GM12878 (cell line): ENCODE measurements at regions not wholly inside any gene's neighbourhood (a gene's known extent, or its start where the extent isn't known, plus 50 kb on each side); places are given as distances from the start of the nearest gene placed in this dataset.

Experiments
- ATAC-seq: fragments of 200-7000 bp; cut with Tn5 transposase; 3 replicates; pipeline ENCODE4 v1.9.1; 2020; ENCODE audit warnings: mild to moderate bottlenecking, moderate library complexity
- BruUV-seq: library from RNA; stranded (reverse); fragments of 400-500 nt; replicated peaks from 2 replicates; lab custom pipeline; 2021; lab: Mats Ljungman, UMichigan
- CTCF ChIA-PET: fragments of 300-600 bp; sonication (Branson Sonifier 250); formaldehyde crosslinking; extraction: SDS; loops from one replicate; lab custom pipeline; 2021; ENCODE audit warnings: inconsistent platforms; lab: Yijun Ruan, JAX
- POLR2A ChIA-PET: fragments of 350-600 bp; formaldehyde crosslinking; extraction: SDS; loops from one replicate; lab custom pipeline; 2021; ENCODE audit warnings: inconsistent platforms; lab: Charles Lee
- RAD21 ChIA-PET: fragments of 300-600 bp; sonication (Branson Sonifier 250); formaldehyde crosslinking; loops from one replicate; lab custom pipeline; 2023; ENCODE audit warnings: antibody characterized with exemption; ENCODE audit not compliant: unreplicated experiment; lab: Charles Lee
- SMC1A ChIA-PET: fragments of 300-600 bp; sonication (Branson Sonifier 250); formaldehyde crosslinking; loops from one replicate; lab custom pipeline; 2023; ENCODE audit not compliant: unreplicated experiment, uncharacterized antibody; lab: Charles Lee
- DNase-seq: peaks from one replicate; pipeline ENCODE4 v3.0.0-alpha.2; 2011; ENCODE audit warnings: low read depth, low spot score
- FAIRE-seq: peaks from 3 replicates; lab custom pipeline; 2011; peaks lifted over from hg19 to GRCh38; lab: Jason Lieb, UNC
- H2AFZ ChIP-seq: 2 replicates; pipeline ENCODE4 v1.6.0; 2011; ENCODE audit warnings: low read depth, low read length, control low read depth; ENCODE audit not compliant: control insufficient read depth
- H3K27ac ChIP-seq: 2 replicates; pipeline ENCODE4 v1.5.1; 2011; ENCODE audit warnings: control low read depth; ENCODE audit not compliant: control insufficient read depth, insufficient read depth
- H3K27me3 ChIP-seq, 2 experiments: replicated peaks in 1 of 2; 2 replicates each; pipeline versions ENCODE4 v1.6.0 to v1.6.1; 2011; ENCODE audit warnings: low read length in 1 of 2; ENCODE audit not compliant: control insufficient read depth in 2 of 2, insufficient read depth in 2 of 2
- H3K36me3 ChIP-seq, 2 experiments: 2 replicates each; pipeline ENCODE4 v1.5.1; 2011; ENCODE audit warnings: low read length in 1 of 2; ENCODE audit not compliant: control insufficient read depth in 2 of 2, insufficient read depth in 2 of 2
- H3K4me1 ChIP-seq: 2 replicates; pipeline ENCODE4 v1.6.1; 2011; ENCODE audit warnings: mild to moderate bottlenecking, low read length, moderate library complexity, mixed read lengths; ENCODE audit not compliant: control insufficient read depth, insufficient read depth
- H3K4me2 ChIP-seq: 2 replicates; pipeline ENCODE4 v1.6.0; 2011; ENCODE audit warnings: control low read depth; ENCODE audit not compliant: control insufficient read depth, insufficient read depth
- H3K4me3 ChIP-seq: fragments of 200-600 bp; sonication (generic); 2 replicates; pipeline ENCODE4 v1.5.1; 2016
- H3K79me2 ChIP-seq: 2 replicates; pipeline ENCODE4 v1.6.0; 2011; ENCODE audit warnings: low read length; ENCODE audit not compliant: control insufficient read depth, insufficient read depth
- H3K9ac ChIP-seq: 2 replicates; pipeline ENCODE4 v1.8.0; 2011; ENCODE audit warnings: low read length, control low read depth, mixed read lengths; ENCODE audit not compliant: control insufficient read depth, insufficient read depth
- H3K9me3 ChIP-seq: replicated peaks from 3 replicates; pipeline ENCODE4 v1.5.1; 2011; ENCODE audit warnings: mild to moderate bottlenecking, low read length; ENCODE audit not compliant: control insufficient read depth, insufficient read depth
- H4K20me1 ChIP-seq: 2 replicates; pipeline ENCODE4 v1.6.0; 2011; ENCODE audit not compliant: control insufficient read depth, insufficient read depth
- CREM ChIP-seq: IDR thresholded peaks from 2 replicates; pipeline ENCODE4 v1.6.1; 2014; ENCODE audit warnings: antibody characterized with exemption, low read depth
- MAX ChIP-seq: IDR thresholded peaks from 2 replicates; pipeline ENCODE4 v1.6.1; 2012; ENCODE audit warnings: low read depth, low read length, improper control_type of control experiment
- NBN ChIP-seq: fragments of 450-650 bp; IDR thresholded peaks from 2 replicates; pipeline ENCODE4 v1.6.1; 2016
- SMAD5 ChIP-seq: IDR thresholded peaks from 2 replicates; pipeline ENCODE4 v1.6.1; 2016; ENCODE audit warnings: antibody characterized with exemption, low read depth
- WGBS: methylation state at CpG from one replicate; pipeline ENCODE4 v1.1.6; 2016; ENCODE audit warnings: low lambda C conversion rate; ENCODE audit not compliant: insufficient replicate concordance, insufficient coverage; ENCODE audit errors: missing lambda C conversion rate; 5-methylcytosine and 5-hydroxymethylcytosine counted together
- in situ Hi-C: fragments of 300-500 bp; cut with MboI; formaldehyde crosslinking; loops from 9 replicates; pipeline ENCODE4 v1.14.3; 2018; ENCODE audit warnings: mixed read lengths
- intact Hi-C: fragments of 100-400 bp; cut with micrococcal nuclease; formaldehyde crosslinking; loops from one replicate; pipeline ENCODE4 v1.14.2; 2022; ENCODE audit not compliant: unreplicated experiment

- DNase-seq (no peak), FAIRE-seq (no peak), ATAC-seq (0 out of 3 replicates have a peak, but pooled peaks have one; percentile 35)
- Histone ChIP-seq H3K36me3 (peaks cover 7 to 9% of the 10 kb centered on the region in 2 experiments; a peak in 3 of 4 replicates), H3K9me3 (peaks cover 4% of the 10 kb centered on the region), H3K4me2 (no peak overlapping the region; the same call in 1 of the 2 replicates), H2AFZ (no peak overlapping the region), H3K27me3 (no peaks in the 10 kb centered on the region), H3K9ac (no peak overlapping the region), H3K27ac (peak overlapping the region; percentile 51; the same call in 1 of the 2 replicates), H3K4me1 (no peaks in the 10 kb centered on the region), H4K20me1 (no peaks in the 10 kb centered on the region), H3K4me3 (no peak overlapping the region), H3K79me2 (no peaks in the 10 kb centered on the region; the same call in 1 of the 2 replicates)
- intact Hi-C loops (no loop called here), in situ Hi-C loops (no loop called here)
- 97% methylated on average over 3 of the region's 3 CpGs for WGBS
- ChIA-PET RAD21 (no interaction called here), SMC1A (no interaction called here), POLR2A (no interaction called here), CTCF (no interaction called here)
- BruUV-seq: no TSS peak
- no peak for TF ChIP-seq SMAD5
Measured at GRCh38 chr7:149566103-149566502, 68.5 kb upstream of the ZNF746 start.

GRCh38 chr7:149565096-149565382, 67.4 kb upstream of the ZNF746 start:
- DNase-seq (no peak), ATAC-seq (no peak), FAIRE-seq (no peak)
- RAD21 ChIA-PET: no interaction called here
- Histone ChIP-seq H3K4me2 (peak overlapping the region; percentile 23; the same call in 1 of the 2 replicates), H2AFZ (no peak overlapping the region), H3K9ac (no peak overlapping the region), H3K27me3 (no peaks in the 10 kb centered on the region), H3K36me3 (peaks cover 11 to 13% of the 10 kb centered on the region in 2 experiments; a peak in 3 of 4 replicates), H3K27ac (no peak overlapping the region), H3K4me1 (no peaks in the 10 kb centered on the region), H4K20me1 (no peaks in the 10 kb centered on the region), H3K9me3 (peaks cover 4% of the 10 kb centered on the region), H3K4me3 (no peak overlapping the region), H3K79me2 (no peaks in the 10 kb centered on the region; the same call in 1 of the 2 replicates)
- SMC1A ChIA-PET: interaction anchor here (0.9 kb wide), 1 partner anchor 24 kb away, joined by 3 read pairs; no protein-coding TSS in a partner anchor
- POLR2A ChIA-PET: no interaction called here
- WGBS: 96% methylated on average over 1 of the region's 1 CpG
- intact Hi-C loops (no loop called here), in situ Hi-C loops (no loop called here)
- TF ChIP-seq CREM (no peak), NBN (no peak), MAX (no peak)
- BruUV-seq: no TSS peak
- CTCF ChIA-PET: interaction anchor here (0.7 to 1.0 kb wide), 2 partner anchors 34 to 60 kb away, joined by 3 to 4 read pairs; no protein-coding TSS in a partner anchor
